Fibroblast of mammary gland (primary cell): ENCODE measurements at regions not wholly inside any gene's neighbourhood (a gene's known extent, or its start where the extent isn't known, plus 50 kb on each side); places are given as distances from the start of the nearest gene placed in this dataset.

Source experiments
- DNase-seq: peaks from one replicate; pipeline ENCODE4 v3.0.0-alpha.2; 2010; ENCODE audit warnings: low read depth
- H3K4me3 ChIP-seq: 2 replicates; pipeline ENCODE4 v1.5.1; 2011; ENCODE audit warnings: low read depth, mild to moderate bottlenecking, low read length, moderate library complexity; ENCODE audit not compliant: control insufficient read depth
- TF ChIP-seq, protein P1 (sequence below): conservative IDR thresholded peaks from 2 replicates; pipeline ENCODE4 v1.5.1; 2011; ENCODE audit warnings: low read depth, low read length, inconsistent platforms; ENCODE audit not compliant: control insufficient read depth, insufficient read depth

DNA sequence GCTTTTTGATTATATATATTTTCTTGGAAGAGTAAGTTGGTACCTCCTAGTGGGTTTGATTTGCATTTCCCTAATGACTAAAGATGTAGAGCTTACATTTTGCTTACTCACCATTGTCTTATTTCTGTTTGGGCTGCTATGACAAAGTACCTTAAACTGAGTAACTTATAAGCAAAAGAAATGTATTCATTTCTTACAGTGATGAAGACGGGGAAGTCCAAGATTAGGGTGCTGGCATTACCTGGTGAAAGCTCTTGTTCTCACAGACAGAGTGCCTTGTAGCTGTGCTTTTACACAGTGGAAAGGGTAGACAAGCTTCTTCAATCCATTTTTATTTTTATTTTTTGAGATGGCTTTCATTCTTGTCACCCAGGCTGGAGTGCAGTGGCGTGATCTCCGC is 229.2 kb upstream of the AGA start:
- H3K4me3 ChIP-seq: no peak overlapping the region
- DNase-seq: no peak
- TF ChIP-seq, protein P1, sequence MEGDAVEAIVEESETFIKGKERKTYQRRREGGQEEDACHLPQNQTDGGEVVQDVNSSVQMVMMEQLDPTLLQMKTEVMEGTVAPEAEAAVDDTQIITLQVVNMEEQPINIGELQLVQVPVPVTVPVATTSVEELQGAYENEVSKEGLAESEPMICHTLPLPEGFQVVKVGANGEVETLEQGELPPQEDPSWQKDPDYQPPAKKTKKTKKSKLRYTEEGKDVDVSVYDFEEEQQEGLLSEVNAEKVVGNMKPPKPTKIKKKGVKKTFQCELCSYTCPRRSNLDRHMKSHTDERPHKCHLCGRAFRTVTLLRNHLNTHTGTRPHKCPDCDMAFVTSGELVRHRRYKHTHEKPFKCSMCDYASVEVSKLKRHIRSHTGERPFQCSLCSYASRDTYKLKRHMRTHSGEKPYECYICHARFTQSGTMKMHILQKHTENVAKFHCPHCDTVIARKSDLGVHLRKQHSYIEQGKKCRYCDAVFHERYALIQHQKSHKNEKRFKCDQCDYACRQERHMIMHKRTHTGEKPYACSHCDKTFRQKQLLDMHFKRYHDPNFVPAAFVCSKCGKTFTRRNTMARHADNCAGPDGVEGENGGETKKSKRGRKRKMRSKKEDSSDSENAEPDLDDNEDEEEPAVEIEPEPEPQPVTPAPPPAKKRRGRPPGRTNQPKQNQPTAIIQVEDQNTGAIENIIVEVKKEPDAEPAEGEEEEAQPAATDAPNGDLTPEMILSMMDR: no peak

DNA sequence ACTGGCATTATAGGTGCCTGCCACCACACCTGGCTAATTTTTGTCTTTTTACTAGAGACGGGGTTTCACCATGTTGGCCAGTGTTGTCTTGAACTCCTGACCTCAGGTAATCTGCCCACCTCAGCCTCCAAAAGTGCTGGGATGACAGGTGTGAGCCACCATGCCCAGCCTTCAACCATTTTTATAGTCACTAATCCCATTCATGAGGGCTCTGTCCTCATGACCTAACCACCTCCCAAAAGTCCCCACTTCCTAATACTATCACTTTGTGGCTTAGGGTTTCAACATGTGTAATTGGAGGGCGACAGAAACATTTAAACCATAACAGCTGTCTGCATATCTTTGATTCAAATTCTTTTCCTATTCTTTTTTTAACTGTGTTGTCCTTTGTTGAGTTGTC is 229.6 kb upstream of the AGA start:
- H3K4me3 ChIP-seq: no peak overlapping the region
- no peak for DNase-seq
- TF ChIP-seq, protein P1: no peak

DNA sequence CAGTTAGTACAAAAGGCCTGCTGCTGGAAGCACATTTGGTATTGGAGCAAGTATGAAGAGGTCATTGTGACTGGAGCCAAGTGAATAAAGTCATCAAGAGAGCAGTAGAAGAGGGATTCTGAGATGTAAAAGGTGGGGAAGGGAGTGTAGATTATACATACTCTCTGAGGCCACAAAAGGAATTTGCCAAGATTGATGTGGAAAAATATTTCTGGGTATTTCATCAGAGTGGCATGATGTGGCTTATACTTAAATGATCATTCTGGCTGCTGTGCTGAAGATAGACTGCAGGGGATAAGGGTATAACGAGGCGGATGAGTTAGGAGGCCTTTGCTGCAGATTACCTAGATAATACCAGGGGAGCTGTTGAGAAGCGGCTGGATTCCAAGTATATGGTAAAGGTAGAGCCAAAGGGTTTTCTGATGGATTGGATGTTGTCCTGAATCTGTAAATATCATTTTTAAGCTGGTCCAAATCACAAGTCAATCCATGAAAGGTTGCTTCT is 231.8 kb upstream of the AGA start:
- H3K4me3 ChIP-seq: no peak overlapping the region
- no peak for DNase-seq
- TF ChIP-seq, protein P1: no peak

DNA sequence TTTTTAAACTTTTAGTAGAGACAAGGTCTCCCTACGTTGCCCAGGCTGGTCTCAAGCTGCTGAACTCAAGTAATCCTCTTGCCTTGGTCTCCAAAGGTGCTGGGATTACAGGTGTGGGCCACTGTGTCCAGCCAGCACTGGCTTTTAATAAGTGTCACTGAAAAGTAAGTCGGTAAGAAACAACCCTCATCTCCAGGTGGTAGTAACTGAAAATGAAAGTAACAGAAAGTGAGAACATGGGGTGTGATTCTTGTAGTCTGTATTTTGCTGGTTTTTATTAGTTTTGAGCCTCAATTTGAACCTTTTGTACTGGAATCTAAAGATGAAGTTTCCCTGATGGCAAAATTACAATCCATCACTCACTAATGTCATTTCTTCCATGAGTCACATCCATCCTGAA is 238.1 kb upstream of the AGA start:
- no peak for DNase-seq
- H3K4me3 ChIP-seq: no peak overlapping the region

DNA sequence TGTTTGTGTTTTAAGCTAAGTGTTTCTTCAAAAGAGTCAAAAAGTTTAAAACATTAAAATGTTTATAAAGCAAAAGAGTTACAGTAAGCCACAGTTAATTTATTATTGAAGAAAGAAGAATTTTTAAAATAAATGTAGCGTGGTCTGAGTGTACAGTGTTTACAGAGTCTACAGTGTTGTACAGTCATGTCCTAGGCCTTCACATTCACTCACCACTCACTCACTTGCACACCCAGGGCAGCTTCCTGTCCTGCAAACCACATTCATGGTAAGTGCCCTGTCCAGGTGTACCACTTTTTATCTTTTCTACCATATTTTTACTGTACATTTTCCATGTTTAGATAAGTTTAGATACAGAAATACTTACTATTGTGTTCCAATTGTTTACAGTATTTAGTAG is 239.7 kb upstream of the AGA start:
- DNase-seq: no peak
- no peak overlapping the region for H3K4me3 ChIP-seq
- TF ChIP-seq, protein P1: no peak

More for the DNA sequence above, 238.1 kb upstream of the AGA start:
- TF ChIP-seq, protein P1: no peak

DNA sequence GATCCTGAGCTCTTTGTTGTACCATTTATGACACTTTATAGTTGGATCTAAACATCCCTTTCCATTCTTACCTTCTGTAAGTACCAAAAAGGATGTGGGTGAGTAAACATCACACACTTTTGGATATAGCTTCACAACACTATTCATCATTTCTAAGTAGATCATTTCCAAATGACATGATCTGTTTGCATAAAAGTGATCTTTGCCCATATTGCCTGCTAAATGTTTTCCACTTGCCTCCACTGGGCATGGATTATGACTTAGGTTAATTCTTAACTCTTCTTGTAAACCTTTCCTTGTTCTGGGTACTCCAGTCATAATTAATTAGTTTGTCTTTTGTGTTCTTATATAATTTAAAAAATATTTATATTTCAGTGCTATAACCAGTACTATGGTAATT is 244.9 kb upstream of the AGA start:
- DNase-seq: no peak
- TF ChIP-seq, protein P1: no peak
- no peak overlapping the region for H3K4me3 ChIP-seq

DNA sequence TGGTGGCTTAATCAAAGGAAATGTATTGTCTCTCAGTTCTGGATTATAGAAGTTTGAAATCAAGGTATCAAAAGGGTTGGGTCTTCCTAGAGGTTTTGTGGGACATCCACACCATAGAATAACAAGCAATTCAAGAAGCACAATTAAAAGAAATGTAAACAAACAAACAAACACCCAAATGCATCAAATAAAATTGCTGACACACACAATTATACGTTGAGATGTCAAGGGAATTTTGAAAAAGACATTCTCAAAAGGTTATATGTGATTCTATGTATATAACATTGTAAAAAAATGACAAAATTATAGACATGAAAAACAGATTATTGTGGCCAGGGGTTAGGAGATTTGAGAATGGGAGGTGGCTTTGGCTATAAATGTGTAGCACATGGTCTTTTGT is 250.7 kb upstream of the AGA start:
- no peak overlapping the region for H3K4me3 ChIP-seq
- DNase-seq: no peak
- TF ChIP-seq, protein P1: no peak
